Hippocampal formation (tissue), 2 donors: ENCODE measurements at regions not wholly inside any gene's neighbourhood (a gene's known extent, or its start where the extent isn't known, plus 50 kb on each side); places are given as distances from the start of the nearest gene placed in this dataset.

ENCODE experiments used
- DNase-seq, 2 donors: peaks; one replicate each; lab custom pipeline; 2025; lab: John Stamatoyannopoulos, UW

- DNase-seq: no peak
These were observed 103.8 kb downstream of the LYPLAL1 start for GRCh38 chr1:219277304-219278105.

DNA sequence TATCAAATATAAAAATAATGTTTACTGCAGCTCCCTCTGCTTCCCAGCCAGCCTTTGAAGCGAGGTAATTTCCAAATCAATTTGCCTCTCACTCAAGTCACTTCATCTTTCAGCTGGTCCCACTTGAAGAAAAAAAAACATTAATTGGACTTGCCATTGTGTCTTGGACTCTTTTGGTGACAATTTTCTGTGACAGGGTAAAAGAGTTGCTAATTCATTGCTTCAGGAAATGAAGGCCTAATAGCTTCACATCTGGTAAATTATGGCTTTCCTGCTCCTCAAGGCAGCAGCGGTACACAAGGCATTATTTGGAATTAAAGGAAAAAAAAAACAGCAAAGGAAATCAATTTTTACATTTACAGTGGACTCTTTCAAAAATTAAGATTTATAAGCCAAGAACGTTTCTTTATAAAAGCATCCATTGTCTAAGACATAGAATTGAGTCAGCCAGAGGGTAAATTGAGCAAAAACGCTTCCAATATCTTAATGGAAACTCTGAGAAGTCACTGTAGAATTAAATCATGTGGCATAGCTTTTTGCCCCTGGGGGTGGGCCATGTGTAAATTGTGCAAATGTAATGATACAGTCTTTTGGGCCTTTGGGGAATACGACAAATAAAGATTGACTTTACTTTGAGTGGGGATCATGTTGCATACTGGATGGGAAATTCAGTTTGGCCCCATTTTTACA is 102.5 kb downstream of the LYPLAL1 start:
- no peak for DNase-seq

DNA sequence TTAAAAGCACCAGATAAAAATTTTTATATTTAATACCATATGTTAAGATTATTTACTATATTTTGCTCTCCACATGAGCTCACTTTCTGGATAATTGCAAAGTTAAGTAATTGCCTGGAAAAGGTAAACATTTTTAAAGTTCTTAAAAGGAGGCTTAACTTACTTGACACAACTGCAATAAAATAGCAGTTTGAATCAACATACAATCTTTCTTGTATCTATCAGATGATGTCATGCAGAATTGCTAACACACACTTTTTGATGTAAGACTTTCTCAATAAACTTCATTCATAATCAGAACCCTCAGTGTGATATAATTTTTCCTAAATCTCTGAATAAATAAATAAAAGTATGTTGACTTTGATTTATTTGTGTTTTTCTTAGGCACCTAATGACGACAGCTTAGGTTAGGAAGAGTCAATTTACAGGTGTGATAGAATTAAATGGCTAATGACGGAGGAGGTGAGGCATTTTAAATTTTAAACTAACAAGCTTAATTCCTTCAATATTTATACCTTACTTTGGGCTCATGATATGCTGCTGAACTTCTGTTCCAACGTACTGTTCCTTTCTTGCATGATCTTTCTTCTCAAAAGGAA is 99.5 kb downstream of the LYPLAL1 start:
- DNase-seq: no peak

DNA sequence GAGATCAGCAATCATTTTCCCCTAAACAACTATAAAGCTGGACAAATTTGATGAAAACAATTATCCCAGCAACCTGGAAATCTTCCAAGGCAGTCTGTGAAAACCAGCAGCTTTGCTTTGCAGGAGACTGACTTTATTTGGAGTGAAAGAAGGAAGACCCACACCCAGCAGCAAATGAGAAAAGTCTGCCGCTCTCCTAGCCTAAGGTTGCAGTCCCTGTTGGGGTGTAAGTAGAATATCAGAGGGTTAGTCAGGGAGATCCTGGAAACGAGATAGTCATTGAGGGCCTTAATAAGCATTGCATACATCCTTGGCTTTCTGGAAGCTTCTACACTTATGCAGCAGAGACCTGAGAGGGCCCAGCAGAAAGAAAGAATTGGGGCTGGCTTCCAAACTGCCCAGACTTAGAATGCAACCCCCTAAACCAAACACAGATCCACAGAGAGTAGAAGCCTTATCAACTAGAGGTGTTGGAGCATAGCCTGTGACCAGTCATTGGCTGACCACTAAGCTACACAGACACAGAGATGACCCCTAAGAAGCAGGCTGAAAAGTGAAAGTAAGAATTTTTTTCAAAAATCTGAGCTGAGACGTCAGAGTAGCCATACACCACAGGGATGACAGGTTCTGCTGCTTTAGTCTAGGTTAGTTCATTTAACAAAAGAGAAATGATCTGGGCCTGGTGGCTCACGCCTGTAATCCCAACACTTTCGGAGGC is 98.3 kb downstream of the LYPLAL1 start:
- no peak for DNase-seq

- DNase-seq: no peak
These were observed 95.5 kb downstream of the LYPLAL1 start for GRCh38 chr1:219269171-219269570.

DNA sequence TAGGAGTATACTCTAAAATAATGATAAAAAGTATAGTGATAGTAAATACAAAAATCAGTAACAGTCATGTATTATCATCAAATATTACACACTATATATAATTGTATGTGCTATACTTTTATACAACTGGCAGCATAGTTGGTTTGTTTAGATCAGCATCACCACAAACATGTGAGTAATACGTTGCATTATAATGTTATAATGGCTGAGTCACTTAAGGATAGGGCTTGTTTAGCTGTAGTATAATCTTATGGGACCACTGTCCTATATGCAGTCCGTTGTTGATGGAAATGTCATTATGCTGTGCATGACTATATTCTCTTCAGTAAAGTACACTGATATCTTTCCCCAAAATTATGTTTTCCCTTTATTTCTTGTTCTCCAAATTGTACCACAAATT is 92.8 kb downstream of the LYPLAL1 start:
- no peak for DNase-seq

GRCh38 chr1:219265026-219265515 is 91.4 kb downstream of the LYPLAL1 start:
- no peak for DNase-seq

DNA sequence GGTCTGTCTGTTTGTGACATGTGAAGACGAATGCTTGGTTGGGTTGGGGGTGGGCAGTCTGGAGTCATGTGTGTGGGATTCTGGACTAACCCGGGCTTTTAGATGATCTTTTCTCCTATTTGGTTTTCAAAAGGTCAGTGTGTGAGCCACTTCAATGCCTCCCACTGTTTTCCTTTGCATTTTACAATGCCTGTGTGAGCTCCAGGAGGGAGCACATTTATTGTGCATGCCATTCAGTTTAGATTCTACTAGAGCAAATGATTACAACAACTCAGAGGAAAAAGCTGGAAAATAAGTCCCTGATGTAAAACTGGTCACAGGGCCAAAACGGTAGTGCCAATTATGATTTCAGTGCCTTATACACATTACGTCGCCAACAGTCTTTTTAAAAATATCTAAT is 90.9 kb downstream of the LYPLAL1 start:
- no peak for DNase-seq
